ENCODE measurements at regions not wholly inside any gene's neighbourhood (a gene's known extent, or its start where the extent isn't known, plus 50 kb on each side); places are given as distances from the start of the nearest gene placed in this dataset.
"Not testable (repeated sequence)": the region's sequence is repeated elsewhere in the genome, so short reads cannot be mapped to it uniquely, and the experiment has no call there.

GRCh38 chr21:35485364-35485763, 436.3 kb upstream of the RUNX1 start:
- DNase-seq (ENCODE audit: low spot score in 2 of 2) (no peak), FAIRE-seq (no peak)

- FAIRE-seq, result no peak
- no peak for DNase-seq (ENCODE audit: low spot score in 2 of 2)
These were observed 435.7 kb upstream of the RUNX1 start for GRCh38 chr21:35484851-35485250.

GRCh38 chr21:35484032-35484431, 434.9 kb upstream of the RUNX1 start:
- FAIRE-seq, result no peak
- DNase-seq (ENCODE audit: low spot score in 2 of 2), result no peak

GRCh38 chr21:35482933-35483662, 434.0 kb upstream of the RUNX1 start:
- DNase-seq (ENCODE audit: low spot score in 2 of 2), result no peak
- no peak for FAIRE-seq

GRCh38 chr21:35482096-35482495, 433.0 kb upstream of the RUNX1 start:
- FAIRE-seq, result no peak

GRCh38 chr21:35481005-35481404, 431.9 kb upstream of the RUNX1 start:
- DNase-seq (ENCODE audit: low spot score in 2 of 2), result no peak
- FAIRE-seq, result no peak

More at GRCh38 chr21:35482096-35482495, 433.0 kb upstream of the RUNX1 start:
- no peak for DNase-seq (ENCODE audit: low spot score in 2 of 2)

- DNase-seq (ENCODE audit: low spot score in 2 of 2), result no peak
These were observed 430.4 kb upstream of the RUNX1 start for GRCh38 chr21:35479529-35479928.

GRCh38 chr21:35479065-35479448, 430.0 kb upstream of the RUNX1 start:
- FAIRE-seq, result no peak

More at GRCh38 chr21:35479529-35479928, 430.4 kb upstream of the RUNX1 start:
- FAIRE-seq, result peak; percentile 82

GRCh38 chr21:35478161-35479064, 429.3 kb upstream of the RUNX1 start:
- FAIRE-seq, result no peak
- no peak for DNase-seq (ENCODE audit: low spot score in 2 of 2)

More at GRCh38 chr21:35479065-35479448, 430.0 kb upstream of the RUNX1 start:
- no peak for DNase-seq (ENCODE audit: low spot score in 2 of 2)

GRCh38 chr21:35477622-35478021, 428.5 kb upstream of the RUNX1 start:
- FAIRE-seq (no peak), DNase-seq (ENCODE audit: low spot score in 2 of 2) (no peak)

GRCh38 chr21:35476621-35477395, 427.7 kb upstream of the RUNX1 start:
- FAIRE-seq, result no peak

GRCh38 chr21:35475762-35476161, 426.7 kb upstream of the RUNX1 start:
- no peak for FAIRE-seq
- no peak for DNase-seq (ENCODE audit: low spot score in 2 of 2)

More at GRCh38 chr21:35476621-35477395, 427.7 kb upstream of the RUNX1 start:
- no peak for DNase-seq (ENCODE audit: low spot score in 2 of 2)

- FAIRE-seq, result no peak
These were observed 425.9 kb upstream of the RUNX1 start for GRCh38 chr21:35475009-35475408.

GRCh38 chr21:35473496-35473895, 424.4 kb upstream of the RUNX1 start:
- FAIRE-seq, result no peak
- no peak for DNase-seq (ENCODE audit: low spot score in 2 of 2)

More at GRCh38 chr21:35475009-35475408, 425.9 kb upstream of the RUNX1 start:
- no peak for DNase-seq (ENCODE audit: low spot score in 2 of 2)

- FAIRE-seq (no peak), DNase-seq (ENCODE audit: low spot score in 2 of 2) (no peak)
These were observed 421.4 kb upstream of the RUNX1 start for GRCh38 chr21:35470522-35470921.

GRCh38 chr21:35469498-35469897, 420.4 kb upstream of the RUNX1 start:
- DNase-seq (ENCODE audit: low spot score in 2 of 2), result no peak
- no peak for FAIRE-seq

GRCh38 chr21:35468991-35469390, 419.9 kb upstream of the RUNX1 start:
- no peak for DNase-seq (ENCODE audit: low spot score in 2 of 2)
- FAIRE-seq, result no peak

- no peak for FAIRE-seq
- DNase-seq (ENCODE audit: low spot score in 2 of 2), result no peak
These were observed 418.5 kb upstream of the RUNX1 start for GRCh38 chr21:35467566-35467965.

- not testable (repeated sequence) for FAIRE-seq; DNase-seq (ENCODE audit: low spot score in 2 of 2)
These were observed 417.6 kb upstream of the RUNX1 start for GRCh38 chr21:35466681-35467080.

- DNase-seq (ENCODE audit: low spot score in 2 of 2) (no peak), FAIRE-seq (no peak)
These were observed 416.6 kb upstream of the RUNX1 start for GRCh38 chr21:35465741-35466140.

GRCh38 chr21:35461700-35462099, 412.6 kb upstream of the RUNX1 start:
- FAIRE-seq, result no peak
- DNase-seq (ENCODE audit: low spot score in 2 of 2), result no peak
